Keratinocyte (primary cell): ENCODE measurements at regions not wholly inside any gene's neighbourhood (a gene's known extent, or its start where the extent isn't known, plus 50 kb on each side); places are given as distances from the start of the nearest gene placed in this dataset.

Source experiments
- DNase-seq: peaks from one replicate; pipeline ENCODE4 v3.0.0-alpha.2; 2011; ENCODE audit warnings: low read depth, missing footprints, low spot score
- FAIRE-seq: peaks from 2 replicates; lab custom pipeline; 2011; peaks lifted over from hg19 to GRCh38; lab: Jason Lieb, UNC
- H2AFZ ChIP-seq: 2 replicates; pipeline ENCODE4 v1.6.0; 2012; ENCODE audit warnings: low read length, control low read depth, inconsistent platforms; ENCODE audit not compliant: control insufficient read depth
- H3K27ac ChIP-seq: 2 replicates; pipeline ENCODE4 v1.5.1; 2011; ENCODE audit warnings: low read length; ENCODE audit not compliant: control insufficient read depth, insufficient read depth
- H3K27me3 ChIP-seq: 3 replicates; pipeline ENCODE4 v1.6.0; 2011; ENCODE audit warnings: low read length; ENCODE audit not compliant: control insufficient read depth, insufficient read depth; ENCODE audit errors: extremely low read depth
- H3K36me3 ChIP-seq, 2 experiments: 2 replicates in 1 of 2; 3 replicates in 1 of 2; pipeline ENCODE4 v1.5.1; 2011; ENCODE audit warnings: low read length in 2 of 2, mild to moderate bottlenecking in 1 of 2; ENCODE audit not compliant: control insufficient read depth in 2 of 2, insufficient read depth in 2 of 2; ENCODE audit errors: extremely low read depth in 1 of 2
- H3K4me1 ChIP-seq: 3 replicates; pipeline ENCODE4 v1.5.1; 2011; ENCODE audit warnings: low read length; ENCODE audit not compliant: control insufficient read depth, insufficient read depth; ENCODE audit errors: extremely low read depth
- H3K4me2 ChIP-seq: 3 replicates; pipeline ENCODE4 v1.6.0; 2011; ENCODE audit warnings: low read depth, low read length; ENCODE audit not compliant: control insufficient read depth, insufficient read depth; ENCODE audit errors: extremely low read depth
- H3K4me3 ChIP-seq, 3 experiments: fragments of 200-600 bp in 1 of 3; sonication (generic) in 1 of 3; 2 replicates in 2 of 3; 3 replicates in 1 of 3; pipeline ENCODE4 v1.5.1; 2011 to 2016; ENCODE audit warnings: low read length in 3 of 3, mild to moderate bottlenecking in 3 of 3, control low read depth in 2 of 3, inconsistent platforms in 1 of 3, low read depth in 1 of 3, mixed read lengths in 1 of 3, mixed run types in 1 of 3, moderate library complexity in 1 of 3; ENCODE audit not compliant: control insufficient read depth in 2 of 3, insufficient read depth in 2 of 3; ENCODE audit errors: extremely low read depth in 1 of 3
- H3K79me2 ChIP-seq: 2 replicates; pipeline ENCODE4 v1.6.0; 2012; ENCODE audit warnings: low read length; ENCODE audit not compliant: control insufficient read depth, insufficient read depth
- H3K9ac ChIP-seq: 3 replicates; pipeline ENCODE4 v1.6.0; 2011; ENCODE audit warnings: low read length; ENCODE audit not compliant: control insufficient read depth, insufficient read depth; ENCODE audit errors: extremely low read depth
- H3K9me1 ChIP-seq: 3 replicates; pipeline ENCODE4 v1.6.0; 2011; ENCODE audit warnings: low read length; ENCODE audit not compliant: control insufficient read depth, insufficient read depth; ENCODE audit errors: extremely low read depth
- H3K9me3 ChIP-seq: 2 replicates; pipeline ENCODE4 v1.5.1; 2012; ENCODE audit warnings: low read depth, low read length; ENCODE audit not compliant: control insufficient read depth
- H4K20me1 ChIP-seq: 3 replicates; pipeline ENCODE4 v1.6.0; 2011; ENCODE audit warnings: low read length; ENCODE audit not compliant: control insufficient read depth, insufficient read depth; ENCODE audit errors: extremely low read depth
- CTCF ChIP-seq, 3 experiments: IDR thresholded peaks in 1 of 3; conservative IDR thresholded peaks in 1 of 3; optimal IDR thresholded peaks in 1 of 3; 2 replicates in 2 of 3; 3 replicates in 1 of 3; pipeline versions ENCODE3 to v1.5.1; 2011; ENCODE audit warnings: low read length in 3 of 3, mild to moderate bottlenecking in 3 of 3, moderate library complexity in 2 of 3, control low read depth in 1 of 3, inconsistent platforms in 1 of 3; ENCODE audit not compliant: insufficient read depth in 2 of 3; ENCODE audit errors: extremely low read depth in 1 of 3
- EZH2 ChIP-seq: IDR thresholded peaks from one replicate; pipeline ENCODE4 v1.6.1; 2012; ENCODE audit warnings: inconsistent platforms, mild to moderate bottlenecking, low read length, moderate library complexity
- dilution Hi-C: fragments of 300-500 bp; cut with MboI; formaldehyde crosslinking; loops from one replicate; pipeline ENCODE4 v1.7.0; 2020; ENCODE audit warnings: low sequenced_read_pairs; ENCODE audit not compliant: extremely low pct_ligation_motif_present

DNA sequence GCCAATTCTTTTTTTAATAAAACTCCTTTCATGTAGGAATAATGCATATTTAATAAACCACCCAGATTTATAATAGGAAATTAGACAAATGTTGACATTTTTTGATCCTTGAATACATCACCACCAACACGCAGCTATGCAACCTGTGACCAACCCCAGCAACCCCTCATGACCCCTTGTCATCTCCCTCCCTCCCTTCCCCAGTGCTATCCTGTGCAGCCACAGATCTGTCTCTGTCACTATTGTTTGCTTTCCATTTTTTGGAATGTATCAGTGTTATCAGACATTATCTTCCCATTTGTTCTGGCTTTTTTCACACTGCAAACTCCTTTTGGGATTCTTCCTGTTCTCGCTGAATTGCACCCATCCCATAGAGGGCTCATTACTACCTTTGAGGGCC lies 114.1 kb downstream of the VPREB1 start:
- Histone ChIP-seq H3K4me3 (no peak overlapping the region), H3K36me3 (no peaks in the 10 kb centered on the region), H3K27me3 (peaks cover 4% of the 10 kb centered on the region), H3K9me1 (no peaks in the 10 kb centered on the region), H2AFZ (no peak overlapping the region), H3K27ac (no peak overlapping the region), H3K79me2 (no peaks in the 10 kb centered on the region), H3K9me3 (no peaks in the 10 kb centered on the region), H3K9ac (no peak overlapping the region), H4K20me1 (no peaks in the 10 kb centered on the region), H3K4me1 (no peaks in the 10 kb centered on the region), H3K4me2 (no peak overlapping the region)
- dilution Hi-C loops: no loop called here
- no peak for TF ChIP-seq CTCF (optimal IDR thresholded peaks at IDR 0.05 in 1 of 3, IDR thresholded peaks at IDR 0.05 in 1 of 3, conservative IDR thresholded peaks at IDR 0.05 in 1 of 3; ENCODE audit: extremely low read depth in 1 of 3, insufficient read depth in 2 of 3, low read length in 3 of 3)
- no peak for TF ChIP-seq EZH2
- FAIRE-seq (no peak), DNase-seq (no peak)

DNA sequence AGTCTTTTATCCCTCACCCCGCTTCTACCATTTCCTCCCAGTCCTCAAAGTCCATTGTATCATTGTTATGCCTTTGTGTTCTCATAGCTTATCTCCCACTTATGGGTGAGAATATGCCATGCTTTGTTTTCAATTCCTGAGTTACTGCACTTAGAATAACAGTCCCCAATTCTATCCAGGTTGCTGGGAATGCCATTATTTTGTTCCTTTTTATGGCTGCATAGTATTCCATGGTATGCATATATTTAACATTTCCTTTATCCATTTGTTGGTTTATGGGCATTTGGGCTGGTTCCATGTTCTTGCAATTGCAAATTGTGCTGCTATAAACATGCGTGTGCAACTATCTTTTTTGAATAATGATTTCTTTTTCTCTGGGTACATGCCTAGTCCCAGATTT lies 114.9 kb downstream of the VPREB1 start:
- no peak for FAIRE-seq
- no peaks in the 10 kb centered on the region for H3K36me3 ChIP-seq
- H2AFZ ChIP-seq: no peak overlapping the region
- TF ChIP-seq EZH2 (no peak), CTCF (optimal IDR thresholded peaks at IDR 0.05 in 1 of 3, IDR thresholded peaks at IDR 0.05 in 1 of 3, conservative IDR thresholded peaks at IDR 0.05 in 1 of 3; ENCODE audit: extremely low read depth in 1 of 3, insufficient read depth in 2 of 3, low read length in 3 of 3) (no peak)
- H3K79me2 ChIP-seq: no peaks in the 10 kb centered on the region
- DNase-seq: no peak
- H3K27ac ChIP-seq: no peak overlapping the region
- H3K9ac ChIP-seq: no peak overlapping the region
- H3K4me3 ChIP-seq: no peak overlapping the region
- no peaks in the 10 kb centered on the region for H3K9me1 ChIP-seq
- H3K4me2 ChIP-seq: no peak overlapping the region
- no peaks in the 10 kb centered on the region for H3K4me1 ChIP-seq
- no peaks in the 10 kb centered on the region for H4K20me1 ChIP-seq
- H3K27me3 ChIP-seq: peaks cover 4% of the 10 kb centered on the region
- H3K9me3 ChIP-seq: no peaks in the 10 kb centered on the region
- dilution Hi-C loops: no loop called here
